IMR-90 (cell line): ENCODE measurements at regions not wholly inside any gene's neighbourhood (a gene's known extent, or its start where the extent isn't known, plus 50 kb on each side); places are given as distances from the start of the nearest gene placed in this dataset.

Experiments used
- ATAC-seq: fragments of 200-7000 bp; cut with Tn5 transposase; 2 replicates; pipeline ENCODE4 v1.9.1; 2020; ENCODE audit warnings: low read depth, mild to moderate bottlenecking, moderate library complexity
- BruUV-seq: library from RNA; stranded (reverse); fragments of 400-500 nt; replicated peaks from 2 replicates; lab custom pipeline; 2021; lab: Mats Ljungman, UMichigan
- CTCF ChIA-PET: fragments of 300-600 bp; formaldehyde crosslinking; extraction: SDS; loops from one replicate; lab custom pipeline; 2021; ENCODE audit warnings: antibody characterized with exemption; lab: Yijun Ruan, JAX
- POLR2A ChIA-PET: fragments of 300-600 bp; sonication (Branson Sonifier 250); formaldehyde crosslinking; loops from one replicate; lab custom pipeline; 2022; ENCODE audit warnings: antibody characterized with exemption; ENCODE audit not compliant: unreplicated experiment; lab: Charles Lee
- DNase-seq: peaks from one replicate; pipeline ENCODE4 v3.0.0; 2013
- H2AFZ ChIP-seq: replicated peaks from 2 replicates; pipeline ENCODE3; 2013; ENCODE audit warnings: low read length, mild to moderate bottlenecking; ENCODE audit not compliant: poor library complexity
- H2AK5ac ChIP-seq: 2 replicates; pipeline ENCODE4 v1.6.1; 2013; ENCODE audit warnings: low read depth, low read length, inconsistent platforms
- H2AK9ac ChIP-seq: replicated peaks from 2 replicates; pipeline ENCODE3; 2013; ENCODE audit warnings: mild to moderate bottlenecking, low read depth, low read length, moderate library complexity; ENCODE audit not compliant: poor library complexity
- H2BK120ac ChIP-seq: 2 replicates; pipeline ENCODE4 v1.6.1; 2013; ENCODE audit warnings: low read depth, low read length, inconsistent platforms
- H2BK15ac ChIP-seq: 3 replicates; pipeline ENCODE4 v1.6.1; 2013; ENCODE audit warnings: low read depth, low read length, inconsistent platforms
- H2BK20ac ChIP-seq: 2 replicates; pipeline ENCODE4 v1.6.1; 2013; ENCODE audit warnings: low read depth, mild to moderate bottlenecking, inconsistent platforms, low read length, moderate library complexity
- H2BK5ac ChIP-seq: 2 replicates; pipeline ENCODE4 v1.6.1; 2013; ENCODE audit warnings: mild to moderate bottlenecking, low read depth, low read length, inconsistent platforms; ENCODE audit not compliant: poor library complexity, severe bottlenecking
- H3K14ac ChIP-seq: replicated peaks from 2 replicates; pipeline ENCODE4 v1.6.1; 2013; ENCODE audit warnings: low read depth, low read length, inconsistent platforms
- H3K18ac ChIP-seq: 2 replicates; pipeline ENCODE4 v1.6.1; 2013; ENCODE audit warnings: low read depth, low read length, control low read depth
- H3K23ac ChIP-seq: 2 replicates; pipeline ENCODE4 v1.6.1; 2013; ENCODE audit warnings: low read depth, low read length, inconsistent platforms
- H3K27ac ChIP-seq: 2 replicates; pipeline ENCODE4 v1.5.1; 2013; ENCODE audit warnings: mild to moderate bottlenecking, control low read depth, low read length; ENCODE audit not compliant: insufficient read depth
- H3K27me3 ChIP-seq: 2 replicates; pipeline ENCODE4 v1.6.1; 2013; ENCODE audit warnings: low read length; ENCODE audit not compliant: control insufficient read depth, insufficient read depth
- H3K36me3 ChIP-seq: 2 replicates; pipeline ENCODE4 v1.6.1; 2013; ENCODE audit warnings: low read length, mixed read lengths; ENCODE audit not compliant: control insufficient read depth, insufficient read depth
- H3K4ac ChIP-seq: 2 replicates; pipeline ENCODE4 v1.6.1; 2013; ENCODE audit warnings: low read depth, low read length, inconsistent platforms
- H3K4me1 ChIP-seq: 2 replicates; pipeline ENCODE4 v1.6.1; 2013; ENCODE audit warnings: low read length, mixed read lengths; ENCODE audit not compliant: control insufficient read depth, insufficient read depth
- H3K4me2 ChIP-seq: 2 replicates; pipeline ENCODE4 v1.6.1; 2013; ENCODE audit warnings: low read depth, mild to moderate bottlenecking, control low read depth, low read length, moderate library complexity
- H3K4me3 ChIP-seq: 2 replicates; pipeline ENCODE4 v1.5.1; 2013; ENCODE audit warnings: low read depth, mild to moderate bottlenecking, control low read depth, low read length, moderate library complexity; ENCODE audit not compliant: insufficient read depth
- H3K56ac ChIP-seq: 2 replicates; pipeline ENCODE4 v1.6.1; 2013; ENCODE audit warnings: low read length, inconsistent platforms; ENCODE audit not compliant: insufficient read depth; ENCODE audit errors: extremely low read depth
- H3K79me1 ChIP-seq, 2 experiments: 2 replicates each; pipeline ENCODE4 v1.6.1; 2013; ENCODE audit warnings: low read length in 2 of 2, inconsistent platforms in 1 of 2, low read depth in 1 of 2
- H3K9ac ChIP-seq: 2 replicates; pipeline ENCODE4 v1.6.1; 2013; ENCODE audit warnings: low read depth, low read length, control low read depth
- H3K9me1 ChIP-seq: 2 replicates; pipeline ENCODE4 v1.6.1; 2013; ENCODE audit warnings: low read length, inconsistent platforms; ENCODE audit not compliant: insufficient read depth
- H3K9me3 ChIP-seq: 2 replicates; pipeline ENCODE4 v1.6.1; 2013; ENCODE audit warnings: low read length; ENCODE audit not compliant: control insufficient read depth, insufficient read depth
- H4K20me1 ChIP-seq: 2 replicates; pipeline ENCODE4 v1.6.1; 2013; ENCODE audit warnings: low read length, inconsistent platforms; ENCODE audit not compliant: insufficient read depth
- H4K5ac ChIP-seq: 2 replicates; pipeline ENCODE4 v1.6.1; 2013; ENCODE audit warnings: mild to moderate bottlenecking, low read depth, low read length, control low read depth
- H4K8ac ChIP-seq, 2 experiments: 2 replicates each; pipeline ENCODE4 v1.6.1; 2013; ENCODE audit warnings: low read depth in 2 of 2, low read length in 2 of 2, control low read depth in 1 of 2, inconsistent platforms in 1 of 2
- H4K91ac ChIP-seq: 2 replicates; pipeline ENCODE4 v1.6.1; 2013; ENCODE audit warnings: low read depth, low read length, inconsistent platforms; ENCODE audit not compliant: insufficient read depth
- BHLHE40 ChIP-seq: fragments of 150-350 bp; IDR thresholded peaks from 2 replicates; pipeline ENCODE4 v1.6.1; 2016; ENCODE audit warnings: mild to moderate bottlenecking, low read depth, low read length
- CTCF ChIP-seq: conservative IDR thresholded peaks from 2 replicates; pipeline ENCODE4 v1.5.1; 2012; ENCODE audit warnings: mild to moderate bottlenecking, low read depth, low read length, improper control_type of control experiment
- ELK1 ChIP-seq: fragments of 150-350 bp; IDR thresholded peaks from 2 replicates; pipeline ENCODE4 v1.6.1; 2016; ENCODE audit warnings: low read depth, mild to moderate bottlenecking, low read length, moderate library complexity, borderline replicate concordance
- FOS ChIP-seq: fragments of 150-350 bp; IDR thresholded peaks from 2 replicates; pipeline ENCODE4 v1.6.1; 2016; ENCODE audit warnings: low read depth, low read length
- MAFK ChIP-seq: IDR thresholded peaks from 2 replicates; pipeline ENCODE4 v1.6.1; 2012; ENCODE audit warnings: low read depth, low read length, improper control_type of control experiment
- MAZ ChIP-seq: IDR thresholded peaks from 2 replicates; pipeline ENCODE4 v1.6.1; 2012; ENCODE audit warnings: low read depth, mild to moderate bottlenecking, low read length, improper control_type of control experiment, moderate library complexity, borderline replicate concordance
- MXI1 ChIP-seq: IDR thresholded peaks from 2 replicates; pipeline ENCODE4 v1.6.1; 2012; ENCODE audit warnings: low read depth, mild to moderate bottlenecking, low read length, moderate library complexity, borderline replicate concordance
- NFE2L2 ChIP-seq: fragments of 150-350 bp; IDR thresholded peaks from 2 replicates; pipeline ENCODE4 v1.6.1; 2016; ENCODE audit warnings: low read depth, mild to moderate bottlenecking, low read length
- POLR2A ChIP-seq: IDR thresholded peaks from 2 replicates; pipeline ENCODE4 v1.6.1; 2012; ENCODE audit warnings: mild to moderate bottlenecking, low read depth, low read length
- RAD21 ChIP-seq: IDR thresholded peaks from 2 replicates; pipeline ENCODE4 v1.6.1; 2012; ENCODE audit warnings: low read length, improper control_type of control experiment
- RFX5 ChIP-seq: IDR thresholded peaks from 2 replicates; pipeline ENCODE4 v1.8.0; 2012; ENCODE audit warnings: low read depth, mild to moderate bottlenecking, low read length, moderate library complexity
- SMC3 ChIP-seq: fragments of 150-350 bp; IDR thresholded peaks from 2 replicates; pipeline ENCODE4 v1.6.1; 2016; ENCODE audit warnings: low read depth, mild to moderate bottlenecking, antibody characterized with exemption, low read length, moderate library complexity
- WGBS, 2 experiments: methylation state at CpG; one replicate each; pipeline versions ENCODE4 v1.1.5 to v1.1.7; 2013; ENCODE audit warnings: missing lambda C conversion rate in 2 of 2; ENCODE audit not compliant: insufficient read length in 1 of 2; ENCODE audit errors: extremely low coverage in 2 of 2; 5-methylcytosine and 5-hydroxymethylcytosine counted together
- dilution Hi-C: fragments of 300-500 bp; cut with HindIII; formaldehyde crosslinking; loops from one replicate; pipeline ENCODE4 v1.14.3; 2018; ENCODE audit warnings: low sequenced_read_pairs; ENCODE audit not compliant: unreplicated experiment
- in situ Hi-C: fragments of 300-500 bp; cut with MboI; formaldehyde crosslinking; loops from 3 replicates; pipeline ENCODE4 v1.14.3; 2019; ENCODE audit warnings: low sequenced_read_pairs, inconsistent platforms, mixed read lengths
- intact Hi-C: fragments of 100-400 bp; cut with micrococcal nuclease; formaldehyde crosslinking; loops from 2 replicates; pipeline ENCODE4 v1.10.0; 2022
- TF ChIP-seq, protein P1 (sequence below): fragments of 150-350 bp; IDR thresholded peaks from 2 replicates; pipeline ENCODE4 v1.6.1; 2017; ENCODE audit warnings: mild to moderate bottlenecking, antibody characterized with exemption, low read length, low read depth

DNA sequence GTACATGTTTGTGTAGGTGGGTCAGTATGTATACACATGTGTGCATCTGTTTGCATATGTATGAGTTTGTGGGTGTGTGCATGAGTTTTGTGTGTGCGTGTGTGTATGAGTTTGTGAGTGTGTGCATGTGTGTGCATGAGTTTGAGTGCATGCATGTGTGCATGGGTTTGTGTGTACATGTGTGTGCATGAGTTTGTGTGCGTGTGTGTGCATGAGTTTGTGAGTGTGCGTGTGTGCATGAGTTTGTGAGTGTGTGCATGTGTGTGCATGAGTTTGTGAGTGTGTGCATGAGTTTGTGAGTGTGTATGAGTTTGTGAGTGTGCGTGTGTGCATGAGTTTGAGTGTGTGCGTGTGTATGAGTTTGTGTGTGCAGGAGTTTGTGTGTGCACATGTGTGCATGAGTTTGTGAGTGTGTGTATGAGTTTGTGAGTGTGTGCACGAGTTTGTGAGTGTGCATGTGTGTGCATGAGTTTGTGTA is 61.5 kb downstream of the FZD10 start:
- Histone ChIP-seq H3K14ac (no peak overlapping the region), H2BK120ac (no peak overlapping the region), H3K4me2 (no peak overlapping the region), H2BK20ac (no peak overlapping the region), H3K9ac (no peak overlapping the region), H4K20me1 (no peaks in the 10 kb centered on the region), H3K56ac (no peak overlapping the region), H3K27me3 (no peaks in the 10 kb centered on the region), H3K18ac (no peak overlapping the region), H2BK5ac (no peak overlapping the region), H3K36me3 (no peaks in the 10 kb centered on the region), H2BK15ac (no peak overlapping the region), H3K23ac (no peak overlapping the region), H3K9me3 (peaks cover 43% of the 10 kb centered on the region), H3K4me3 (no peak overlapping the region), H3K27ac (no peak overlapping the region), H3K9me1 (no peaks in the 10 kb centered on the region), H2AK5ac (no peak overlapping the region), H4K5ac (no peak overlapping the region), H2AFZ (no peak overlapping the region), H4K91ac (no peak overlapping the region), H4K8ac (no peak overlapping the region), H3K4me1 (no peaks in the 10 kb centered on the region), H3K4ac (no peak overlapping the region), H3K79me1 (no peaks in the 10 kb centered on the region), H2AK9ac (no peak overlapping the region)
- TF ChIP-seq CTCF, result no peak
- no peak for TF ChIP-seq RAD21
- no peak for TF ChIP-seq MAZ
- no peak for TF ChIP-seq RFX5
- no peak for TF ChIP-seq POLR2A
- no peak for TF ChIP-seq NFE2L2
- no peak for TF ChIP-seq MXI1
- TF ChIP-seq SMC3, result no peak
- TF ChIP-seq, protein P1, sequence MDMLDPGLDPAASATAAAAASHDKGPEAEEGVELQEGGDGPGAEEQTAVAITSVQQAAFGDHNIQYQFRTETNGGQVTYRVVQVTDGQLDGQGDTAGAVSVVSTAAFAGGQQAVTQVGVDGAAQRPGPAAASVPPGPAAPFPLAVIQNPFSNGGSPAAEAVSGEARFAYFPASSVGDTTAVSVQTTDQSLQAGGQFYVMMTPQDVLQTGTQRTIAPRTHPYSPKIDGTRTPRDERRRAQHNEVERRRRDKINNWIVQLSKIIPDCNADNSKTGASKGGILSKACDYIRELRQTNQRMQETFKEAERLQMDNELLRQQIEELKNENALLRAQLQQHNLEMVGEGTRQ, result no peak
- no peak for TF ChIP-seq BHLHE40
- TF ChIP-seq MAFK, result no peak
- no peak for TF ChIP-seq FOS
- TF ChIP-seq ELK1, result no peak
- no TSS peak for BruUV-seq
- ChIA-PET CTCF (no interaction called here), POLR2A (no interaction called here)
- DNase-seq, result no peak
- no peak for ATAC-seq
- WGBS, 2 experiments, result 44% methylated on average over 4 of the region's 6 CpGs; no CpG with 5 or more reads in 1 of the 2 experiments
- in situ Hi-C loops, result no loop called here
- intact Hi-C loops, result no loop called here
- dilution Hi-C loops, result no loop called here
